ENCODE measurements at regions not wholly inside any gene's neighbourhood (a gene's known extent, or its start where the extent isn't known, plus 50 kb on each side); places are given as distances from the start of the nearest gene placed in this dataset.

DNA sequence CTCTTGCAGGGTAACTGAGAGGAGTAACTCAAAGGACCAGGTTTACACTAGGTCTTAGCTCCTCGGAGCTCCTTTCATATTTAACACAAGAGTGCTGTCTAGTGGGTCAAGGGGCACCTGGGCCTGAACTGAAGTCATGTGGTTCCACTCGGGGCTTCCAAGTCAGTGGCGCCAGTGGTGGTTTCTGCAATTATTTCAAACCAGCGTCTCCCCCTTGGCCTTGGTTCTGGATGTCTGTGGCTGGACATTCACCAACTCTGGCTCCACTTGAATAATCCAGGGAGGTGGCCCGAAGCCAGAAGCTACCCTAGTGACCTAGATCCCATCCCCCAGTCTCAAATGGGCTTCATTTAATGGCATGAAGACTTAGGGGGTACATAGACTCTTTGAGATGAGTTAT, 144.3 kb upstream of the ADAMTS9 start (continued):
- TF ChIP-seq, protein P1, sequence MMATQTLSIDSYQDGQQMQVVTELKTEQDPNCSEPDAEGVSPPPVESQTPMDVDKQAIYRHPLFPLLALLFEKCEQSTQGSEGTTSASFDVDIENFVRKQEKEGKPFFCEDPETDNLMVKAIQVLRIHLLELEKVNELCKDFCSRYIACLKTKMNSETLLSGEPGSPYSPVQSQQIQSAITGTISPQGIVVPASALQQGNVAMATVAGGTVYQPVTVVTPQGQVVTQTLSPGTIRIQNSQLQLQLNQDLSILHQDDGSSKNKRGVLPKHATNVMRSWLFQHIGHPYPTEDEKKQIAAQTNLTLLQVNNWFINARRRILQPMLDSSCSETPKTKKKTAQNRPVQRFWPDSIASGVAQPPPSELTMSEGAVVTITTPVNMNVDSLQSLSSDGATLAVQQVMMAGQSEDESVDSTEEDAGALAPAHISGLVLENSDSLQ (IDR thresholded peaks at IDR 0.05) = no peak
- TF ChIP-seq TCF3 (IDR thresholded peaks at IDR 0.05; ENCODE audit: borderline replicate concordance, insufficient read depth, low read depth, low read length) (no peak), BRCA1 (IDR thresholded peaks at IDR 0.05; ENCODE audit: low read depth, low read length) (no peak), IKZF2 (IDR thresholded peaks at IDR 0.05) (no peak), MTA3 (IDR thresholded peaks at IDR 0.05; ENCODE audit: borderline replicate concordance, low read length) (no peak)
- TF ChIP-seq, protein P2, sequence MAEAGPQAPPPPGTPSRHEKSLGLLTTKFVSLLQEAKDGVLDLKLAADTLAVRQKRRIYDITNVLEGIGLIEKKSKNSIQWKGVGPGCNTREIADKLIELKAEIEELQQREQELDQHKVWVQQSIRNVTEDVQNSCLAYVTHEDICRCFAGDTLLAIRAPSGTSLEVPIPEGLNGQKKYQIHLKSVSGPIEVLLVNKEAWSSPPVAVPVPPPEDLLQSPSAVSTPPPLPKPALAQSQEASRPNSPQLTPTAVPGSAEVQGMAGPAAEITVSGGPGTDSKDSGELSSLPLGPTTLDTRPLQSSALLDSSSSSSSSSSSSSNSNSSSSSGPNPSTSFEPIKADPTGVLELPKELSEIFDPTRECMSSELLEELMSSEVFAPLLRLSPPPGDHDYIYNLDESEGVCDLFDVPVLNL (IDR thresholded peaks at IDR 0.05; ENCODE audit: low read depth, low read length) = no peak

DNA sequence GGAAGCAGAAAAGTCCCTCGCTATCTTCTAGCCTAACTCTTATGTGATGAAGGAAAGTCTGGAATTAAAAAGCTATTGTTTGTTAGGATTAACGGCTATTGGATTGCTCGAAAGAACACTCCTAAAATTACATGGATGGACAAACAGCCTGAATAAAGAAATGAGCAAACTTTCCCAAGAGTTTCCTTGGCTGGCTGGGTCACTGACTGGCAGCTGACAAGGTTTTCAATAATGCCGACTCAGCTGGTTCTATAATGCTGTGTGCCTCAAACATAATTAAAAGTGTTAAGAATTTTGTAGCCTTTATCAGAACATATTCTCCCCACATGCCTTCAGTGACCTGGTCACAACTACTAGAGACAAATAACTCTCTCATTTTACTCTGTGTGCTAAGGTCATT, 142.9 kb upstream of the ADAMTS9 start:
- Histone ChIP-seq H3K27me3 (replicated peaks in 1 of 2; ENCODE audit: control insufficient read depth in 2 of 2, insufficient read depth in 2 of 2, low read length in 1 of 2) (no peaks in the 10 kb centered on the region), H3K27ac (ENCODE audit: control insufficient read depth, insufficient read depth) (no peak overlapping the region), H3K36me3 (ENCODE audit: control insufficient read depth in 2 of 2, insufficient read depth in 2 of 2, low read length in 1 of 2) (no peaks in the 10 kb centered on the region), H2AFZ (ENCODE audit: control insufficient read depth, low read depth, low read length) (no peak overlapping the region), H3K4me3 (no peak overlapping the region), H3K4me2 (ENCODE audit: control insufficient read depth, insufficient read depth) (no peak overlapping the region), H3K4me1 (ENCODE audit: control insufficient read depth, insufficient read depth, low read length) (no peaks in the 10 kb centered on the region), H3K79me2 (ENCODE audit: control insufficient read depth, insufficient read depth, low read length) (no peaks in the 10 kb centered on the region), H3K9ac (ENCODE audit: control insufficient read depth, insufficient read depth, low read length) (no peak overlapping the region), H3K9me3 (replicated peaks; ENCODE audit: control insufficient read depth, insufficient read depth, low read length) (no peaks in the 10 kb centered on the region), H4K20me1 (ENCODE audit: control insufficient read depth, insufficient read depth) (no peaks in the 10 kb centered on the region)
- BruUV-seq (replicated peaks) = no TSS peak
- in situ Hi-C loops (cut with MboI) = no loop called here
- SMC1A ChIA-PET (ENCODE audit: uncharacterized antibody, unreplicated experiment) = no interaction called here
- FAIRE-seq (no peak), DNase-seq (ENCODE audit: low read depth, low spot score) (no peak), ATAC-seq (no peak)
- WGBS (ENCODE audit: insufficient coverage, insufficient replicate concordance, low lambda C conversion rate, missing lambda C conversion rate) = 21% methylated on average over 4 of the region's 4 CpGs
- RAD21 ChIA-PET (ENCODE audit: unreplicated experiment) = no interaction called here
- CTCF ChIA-PET = interaction anchor here (0.7 kb wide), 1 partner anchor 1135 kb away, joined by 3 read pairs; no protein-coding TSS in a partner anchor
- intact Hi-C loops (cut with micrococcal nuclease; ENCODE audit: unreplicated experiment) = no loop called here
- POLR2A ChIA-PET = no interaction called here
- peak; percentile 12; the same call in 1 of the 2 replicates for TF ChIP-seq NFXL1 (IDR thresholded peaks at IDR 0.05; ENCODE audit: borderline replicate concordance)
- TF ChIP-seq NR2C1 (IDR thresholded peaks at IDR 0.05) = no peak

Measured in GM12878 (cell line).